IPS DF 4.7 (cell line): ENCODE measurements at regions not wholly inside any gene's neighbourhood (a gene's known extent, or its start where the extent isn't known, plus 50 kb on each side); places are given as distances from the start of the nearest gene placed in this dataset.
"Not testable (repeated sequence)": the region's sequence is repeated elsewhere in the genome, so short reads cannot be mapped to it uniquely, and the experiment has no call there.

Experiments used
- DNase-seq: peaks from one replicate; pipeline ENCODE4 v3.0.0-alpha.2; 2013; ENCODE audit warnings: low spot score; ENCODE audit errors: extremely low read depth

DNA sequence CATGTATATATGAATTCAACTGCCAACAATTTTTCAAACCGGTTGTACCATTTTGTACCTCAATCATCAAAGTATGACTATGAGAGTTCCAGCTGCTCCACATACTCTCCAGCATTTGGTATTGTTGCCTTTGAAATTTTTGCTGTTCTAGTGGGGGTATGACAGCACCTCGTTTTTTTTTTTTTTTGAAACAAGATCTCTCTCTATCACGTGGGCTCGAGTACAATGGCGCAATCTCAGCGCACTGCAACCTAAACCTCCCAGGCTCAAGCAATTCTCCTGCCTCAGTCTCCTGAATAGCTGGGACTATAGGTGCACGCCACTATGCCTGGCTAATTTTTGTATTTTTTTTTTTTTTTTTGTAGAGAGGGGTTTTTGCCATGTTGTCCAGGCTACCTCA, 144.7 kb upstream of the JARID2 start:
- DNase-seq, result no peak

DNA sequence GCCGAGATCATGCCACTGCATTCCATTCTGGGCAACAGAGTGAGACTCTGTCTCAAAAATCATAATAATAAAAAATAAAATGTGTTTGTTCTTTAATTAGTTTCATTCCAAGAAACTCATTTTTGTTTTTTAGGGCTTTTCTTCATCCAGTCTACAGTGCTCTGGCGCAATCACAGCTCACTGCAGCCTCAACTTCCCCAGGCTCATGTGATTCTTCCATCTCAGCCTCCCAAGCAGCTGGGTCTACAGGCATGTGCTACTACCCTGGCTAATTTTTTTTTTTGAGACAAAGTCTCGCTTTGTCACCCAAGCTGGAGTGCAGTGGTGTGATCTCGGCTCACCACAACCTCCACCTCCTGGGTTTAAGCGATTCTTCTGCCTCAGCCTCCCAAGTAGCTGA, 143.6 kb upstream of the JARID2 start:
- DNase-seq, result no peak

DNA sequence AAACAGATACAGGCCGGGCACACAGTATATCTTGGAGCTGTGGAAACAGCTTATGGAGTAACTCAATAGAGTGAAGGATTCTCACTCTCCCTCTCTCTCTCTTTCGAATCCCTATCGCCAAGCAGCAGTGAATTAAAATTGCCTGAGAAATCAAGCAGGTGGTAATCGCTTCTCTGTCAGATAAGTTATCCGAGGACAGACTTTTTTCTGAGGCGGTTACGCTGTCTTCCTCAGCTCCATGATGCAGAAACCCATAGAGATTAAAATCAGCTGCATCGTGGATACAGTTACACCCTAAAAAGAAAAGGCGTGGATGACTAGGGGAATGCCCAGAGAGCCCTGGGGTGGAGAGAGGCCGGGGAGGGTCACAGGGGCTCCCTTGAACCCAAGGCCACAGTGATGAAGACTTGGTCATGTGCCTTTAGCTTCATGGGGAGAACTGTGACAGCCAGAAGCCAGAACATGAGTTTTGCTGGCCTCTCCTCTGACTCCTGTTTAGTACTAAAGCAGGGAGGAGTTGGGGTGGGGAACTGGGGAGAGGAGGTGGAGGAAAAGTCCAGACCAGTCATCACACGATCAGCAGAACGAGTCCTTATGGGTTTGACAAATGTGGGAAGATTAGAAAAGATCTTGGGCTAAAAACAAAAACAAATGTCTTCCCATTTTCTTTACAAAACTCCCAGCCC, 138.8 kb upstream of the JARID2 start:
- no peak for DNase-seq

DNA sequence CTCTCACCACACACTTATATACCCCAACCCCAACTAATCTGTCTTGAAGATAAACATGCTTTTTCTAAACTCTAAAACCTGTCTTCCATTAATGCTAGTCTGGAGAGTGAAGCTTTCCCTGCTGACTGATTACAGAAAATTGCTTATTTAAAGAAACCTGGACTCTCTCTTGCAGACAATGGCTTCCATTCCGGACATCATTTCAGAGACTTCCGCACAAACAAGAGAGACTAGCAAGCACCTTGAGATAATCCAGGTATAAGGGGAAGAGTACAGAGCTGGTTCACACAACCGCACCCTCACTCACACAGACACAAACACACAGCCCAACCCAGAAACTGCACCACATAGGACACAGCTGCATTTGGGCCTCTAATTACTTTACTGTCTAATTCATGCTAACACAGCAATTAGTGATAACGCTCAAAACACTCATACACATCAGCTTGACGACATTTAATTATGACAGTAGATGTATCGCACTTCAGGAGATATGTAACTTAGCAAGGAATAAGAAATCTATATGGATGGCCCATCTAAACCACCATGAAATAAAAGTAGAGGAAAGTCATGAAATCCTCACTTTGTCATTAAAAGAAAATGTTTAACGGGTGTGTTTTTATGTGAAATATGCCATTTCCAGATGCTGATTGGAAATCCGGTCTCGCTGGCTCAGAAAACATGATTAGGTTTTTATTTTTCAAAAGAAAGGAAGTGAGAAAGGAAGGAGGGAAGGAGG, 138.1 kb upstream of the JARID2 start:
- no peak for DNase-seq

DNA sequence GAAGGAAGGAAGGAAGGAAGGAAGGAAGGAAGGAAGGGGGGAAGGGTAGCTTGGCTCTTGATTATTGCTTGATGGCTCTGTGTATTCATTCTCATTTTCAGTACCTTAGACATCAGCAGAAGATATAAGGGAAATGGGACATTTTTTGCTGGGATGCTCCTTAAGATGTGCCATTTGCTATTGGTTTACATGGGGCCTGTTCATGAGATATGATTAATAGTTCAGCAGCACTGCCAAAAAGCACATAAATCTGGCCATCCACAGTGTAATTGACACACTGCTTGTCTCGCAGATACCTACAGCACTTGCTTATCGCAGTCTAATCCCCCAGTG, 137.5 kb upstream of the JARID2 start:
- DNase-seq, result no peak

DNA sequence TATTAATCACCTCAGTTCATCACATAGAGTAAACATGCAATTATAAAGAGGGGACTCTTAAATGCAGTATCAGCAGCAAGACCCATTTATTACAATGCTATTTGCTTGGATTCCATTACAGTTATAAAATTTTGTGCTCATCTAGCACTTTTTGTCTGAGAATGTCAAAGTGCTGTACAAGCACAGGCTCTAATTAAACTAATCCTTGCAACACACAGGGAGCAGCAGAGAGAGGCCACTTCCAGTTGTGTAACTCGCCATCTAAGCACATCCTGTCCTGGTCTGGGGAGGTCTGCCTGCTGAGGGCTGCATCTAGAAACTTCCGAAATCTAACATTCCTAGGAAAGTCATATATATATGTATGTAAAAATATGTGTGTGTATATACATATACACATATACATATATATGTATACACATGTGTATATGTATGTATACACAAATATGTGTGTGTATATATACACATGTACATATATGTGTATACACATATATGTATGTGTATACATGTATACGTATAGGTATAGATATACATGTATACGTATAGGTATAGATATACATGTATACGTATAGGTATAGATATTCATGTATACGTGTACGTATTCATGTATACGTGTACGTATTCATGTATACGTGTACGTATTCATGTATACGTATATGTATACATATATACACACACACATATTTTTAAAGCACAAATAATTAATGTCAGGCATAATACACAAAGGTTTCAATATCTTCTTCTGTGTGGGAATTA, 136.4 kb upstream of the JARID2 start:
- DNase-seq, result no peak

DNA sequence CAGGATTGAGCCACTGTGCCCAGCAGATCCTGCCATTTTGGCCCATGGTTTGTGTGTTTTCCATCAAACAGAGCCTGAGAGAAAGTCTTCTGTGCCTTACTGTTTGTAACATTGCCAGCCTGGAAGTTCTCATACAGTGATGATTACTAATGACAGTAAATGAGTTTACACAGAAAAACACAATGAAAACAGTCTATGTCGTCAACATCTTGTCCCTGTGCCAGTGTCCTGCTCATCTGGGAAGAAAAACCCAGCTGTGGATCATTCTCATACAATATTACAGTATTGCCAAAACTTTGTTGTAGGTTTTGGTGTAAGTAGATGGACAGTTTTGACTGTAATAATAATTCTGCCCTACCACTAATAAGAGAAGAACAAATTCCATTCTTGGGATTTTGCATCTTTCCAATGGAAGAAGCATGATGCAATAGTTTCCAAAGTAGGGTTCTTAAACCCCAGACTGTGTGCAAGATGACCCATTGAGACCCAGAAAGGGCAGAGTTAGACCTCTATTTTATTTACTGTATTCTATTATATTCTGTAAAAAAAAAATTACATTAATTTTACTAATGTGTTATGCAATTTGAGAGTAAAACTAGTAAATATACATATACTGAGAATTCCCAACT, 135.0 kb upstream of the JARID2 start:
- DNase-seq, result no peak

DNA sequence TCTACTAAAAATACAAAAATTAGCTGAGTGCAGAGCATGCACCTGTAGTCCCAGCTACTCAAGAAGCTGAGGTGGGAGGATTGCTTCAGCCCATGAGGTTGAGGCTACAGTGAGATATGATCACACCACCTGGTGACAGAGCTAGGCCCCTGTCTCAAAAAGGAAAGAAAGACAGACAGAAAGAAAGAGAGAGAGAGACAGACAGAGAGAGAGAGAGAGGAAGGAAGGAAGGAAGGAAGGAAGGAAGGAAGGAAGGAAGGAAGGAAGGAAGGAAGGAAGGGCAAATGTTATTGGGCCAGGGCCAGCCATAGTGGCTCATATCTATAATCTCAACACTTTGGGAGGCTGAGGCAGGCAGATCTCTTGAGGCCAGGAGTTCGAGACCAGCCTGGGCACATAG, 134.3 kb upstream of the JARID2 start:
- not testable (repeated sequence) for DNase-seq

DNA sequence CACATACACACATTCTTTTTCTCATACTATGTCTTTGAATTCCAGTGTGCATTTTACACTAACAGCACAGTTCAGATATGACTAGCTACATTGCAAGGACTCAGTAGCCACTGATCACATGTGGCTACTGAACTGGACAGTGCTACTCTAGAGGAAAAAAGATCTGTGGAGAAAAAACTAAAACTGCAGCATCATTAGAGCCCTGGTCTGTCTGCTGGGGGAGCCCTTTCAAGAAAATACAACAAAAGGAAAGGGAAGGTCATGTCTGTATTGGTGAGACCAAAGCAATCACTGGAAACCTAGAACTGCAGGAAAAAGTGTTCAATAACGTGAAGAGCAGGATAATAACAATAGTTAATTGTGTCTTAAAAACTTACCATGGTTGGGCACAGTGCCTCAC, 132.3 kb upstream of the JARID2 start:
- DNase-seq, result no peak

DNA sequence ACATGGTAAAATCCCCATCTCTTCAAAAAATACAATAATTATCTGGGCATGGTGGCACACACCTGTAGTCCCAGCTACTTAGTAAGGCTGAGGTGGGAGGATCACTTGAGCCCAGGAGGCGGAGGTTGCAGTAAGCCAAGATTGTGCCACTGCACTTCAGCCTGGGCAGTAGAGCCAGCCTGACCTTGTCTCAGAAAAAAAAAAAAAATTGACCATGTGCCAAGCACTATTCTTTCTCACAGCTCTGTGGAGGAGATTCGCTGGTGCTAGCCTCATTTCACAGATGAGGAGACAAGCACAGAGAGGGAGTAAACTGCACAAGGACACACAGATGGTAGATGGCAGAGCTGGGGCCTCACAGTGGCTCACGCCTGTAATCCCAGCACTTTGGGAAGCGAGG, 131.8 kb upstream of the JARID2 start:
- DNase-seq, result no peak

DNA sequence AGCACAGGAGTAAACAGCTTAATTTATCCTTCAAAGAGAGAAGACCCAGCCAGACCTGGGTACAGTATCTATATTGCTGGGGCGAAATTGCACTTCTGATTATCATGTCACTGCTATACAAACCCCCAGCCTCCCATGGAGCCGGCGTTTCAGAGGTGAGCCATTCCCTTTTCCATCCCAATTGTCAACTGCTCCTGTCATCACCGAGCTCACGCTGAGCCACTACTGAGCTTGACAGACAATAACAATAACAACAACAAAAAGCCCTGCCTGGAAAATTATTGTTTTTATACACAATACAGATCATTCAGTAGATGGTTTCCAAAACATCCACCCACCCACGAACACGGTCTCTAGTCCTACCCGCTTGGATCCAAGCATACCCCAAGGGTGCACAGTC, 129.0 kb upstream of the JARID2 start:
- no peak for DNase-seq

DNA sequence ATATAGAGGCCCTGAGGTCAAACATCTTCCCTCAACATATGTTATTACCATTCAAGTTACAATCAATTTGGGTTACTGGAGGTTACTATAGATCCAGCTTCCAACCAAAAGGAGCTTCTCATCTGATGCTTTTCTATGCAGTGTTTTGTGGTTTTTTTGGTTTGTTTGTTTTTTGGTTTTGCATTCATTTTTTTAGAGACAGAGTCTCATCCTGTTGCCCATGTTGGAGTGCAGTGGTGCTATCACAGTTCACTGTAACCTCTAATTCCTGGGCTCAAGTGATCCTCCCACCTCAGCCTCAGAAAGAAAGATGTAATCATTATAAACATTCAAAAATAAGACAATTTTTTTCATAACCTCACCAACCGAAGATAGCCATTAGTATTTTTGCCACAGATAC, 124.4 kb upstream of the JARID2 start:
- no peak for DNase-seq

DNA sequence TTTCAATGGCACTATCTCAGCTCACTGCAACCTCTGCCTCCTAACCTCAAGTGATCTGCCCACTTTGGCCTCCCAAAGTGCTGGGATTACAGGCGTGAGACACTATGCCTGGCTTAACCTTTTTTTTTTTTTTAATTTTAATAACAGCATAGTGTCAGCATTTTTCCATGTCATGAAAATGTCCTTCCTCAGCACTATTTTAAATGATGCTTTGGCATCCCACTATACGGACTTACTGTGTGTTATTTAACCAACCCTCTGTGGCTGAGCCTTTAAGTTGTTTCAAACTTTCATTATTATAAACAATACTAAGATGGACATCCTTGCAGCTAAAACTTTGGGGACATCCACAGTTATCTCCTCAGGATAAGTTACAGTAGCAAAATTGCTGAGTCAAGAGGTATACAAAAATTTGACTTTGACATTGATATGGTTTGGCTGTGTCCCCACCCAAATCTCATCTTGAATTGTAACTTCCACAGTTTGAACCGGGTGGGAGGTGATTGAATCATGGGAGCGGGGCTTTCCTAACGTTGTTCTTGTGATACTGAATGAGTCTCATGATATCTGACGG, 123.8 kb upstream of the JARID2 start:
- no peak for DNase-seq

DNA sequence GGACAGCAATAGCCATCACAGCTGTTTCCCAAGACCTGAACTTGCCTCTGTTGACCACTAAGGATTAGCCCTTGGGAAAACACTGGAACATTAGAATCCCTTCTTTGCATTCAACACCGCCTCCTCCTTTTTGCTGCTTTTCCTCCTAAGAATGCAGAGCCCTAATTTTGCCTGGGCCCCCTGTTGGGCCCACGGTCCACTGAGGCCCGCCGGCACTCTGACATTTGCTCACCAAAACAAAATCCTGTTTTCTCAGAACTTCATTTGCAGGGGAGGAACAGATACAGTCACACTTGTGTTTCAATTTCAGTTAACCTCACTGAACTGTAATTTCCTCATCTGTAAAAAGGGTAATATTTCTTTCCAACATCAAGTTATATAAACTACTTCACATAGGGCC, 116.0 kb upstream of the JARID2 start:
- no peak for DNase-seq

DNA sequence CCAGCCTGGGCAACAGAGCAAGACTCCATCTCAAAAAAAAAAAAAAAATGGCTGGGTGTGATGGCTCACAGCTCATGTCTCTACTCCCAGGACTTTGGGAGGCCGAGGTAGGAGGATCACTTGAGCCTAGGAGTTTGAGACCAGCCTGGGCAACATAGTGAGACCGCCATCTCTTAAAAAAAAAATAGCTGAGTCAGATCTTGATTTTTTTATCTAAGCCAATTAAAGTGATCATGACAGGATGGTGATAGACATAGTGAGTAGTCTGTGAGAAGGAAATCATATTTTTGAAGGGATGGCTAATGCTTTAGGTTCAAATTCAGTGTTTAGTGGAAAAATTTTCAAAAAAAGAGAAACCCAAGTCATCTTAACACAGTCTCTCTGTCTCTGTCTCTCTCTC, 114.6 kb upstream of the JARID2 start:
- DNase-seq, result no peak

DNA sequence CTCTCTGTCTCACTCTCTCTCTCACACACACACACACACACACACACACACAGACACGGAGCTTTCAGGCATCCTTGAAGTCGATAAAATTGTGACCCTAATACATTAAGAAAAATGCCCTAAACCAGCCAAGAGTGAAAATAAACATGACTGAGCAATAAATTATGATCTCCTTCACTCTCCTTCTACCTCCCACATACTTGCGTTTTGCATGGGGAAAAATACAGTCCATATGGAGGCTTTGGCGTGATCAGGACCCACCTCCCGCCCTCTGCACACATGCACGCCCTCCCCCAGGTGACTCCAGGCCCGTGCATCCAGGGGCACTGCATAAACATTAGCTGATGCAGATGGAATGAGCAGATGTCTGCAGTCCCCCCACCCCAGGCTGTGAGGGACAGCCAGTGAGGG, 114.2 kb upstream of the JARID2 start:
- DNase-seq, result no peak

DNA sequence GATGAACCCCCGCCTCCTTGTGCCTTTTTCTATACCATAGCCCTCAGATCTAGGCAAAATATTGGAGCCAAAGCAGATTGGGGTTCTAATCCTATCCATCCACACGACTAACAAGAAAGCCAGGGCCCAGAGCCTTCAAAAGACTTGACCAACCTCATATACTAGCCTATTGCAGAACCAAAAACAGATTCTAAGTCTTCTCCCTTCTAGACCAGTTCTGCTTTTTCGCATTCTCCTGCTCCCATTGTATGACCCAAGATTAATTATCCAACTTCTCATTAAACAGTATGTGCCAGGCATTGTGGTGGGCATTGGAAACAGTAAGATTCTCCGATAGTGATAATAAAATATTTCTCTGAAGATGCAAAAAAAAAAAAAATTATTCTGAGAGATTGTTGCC, 113.7 kb upstream of the JARID2 start:
- no peak for DNase-seq

DNA sequence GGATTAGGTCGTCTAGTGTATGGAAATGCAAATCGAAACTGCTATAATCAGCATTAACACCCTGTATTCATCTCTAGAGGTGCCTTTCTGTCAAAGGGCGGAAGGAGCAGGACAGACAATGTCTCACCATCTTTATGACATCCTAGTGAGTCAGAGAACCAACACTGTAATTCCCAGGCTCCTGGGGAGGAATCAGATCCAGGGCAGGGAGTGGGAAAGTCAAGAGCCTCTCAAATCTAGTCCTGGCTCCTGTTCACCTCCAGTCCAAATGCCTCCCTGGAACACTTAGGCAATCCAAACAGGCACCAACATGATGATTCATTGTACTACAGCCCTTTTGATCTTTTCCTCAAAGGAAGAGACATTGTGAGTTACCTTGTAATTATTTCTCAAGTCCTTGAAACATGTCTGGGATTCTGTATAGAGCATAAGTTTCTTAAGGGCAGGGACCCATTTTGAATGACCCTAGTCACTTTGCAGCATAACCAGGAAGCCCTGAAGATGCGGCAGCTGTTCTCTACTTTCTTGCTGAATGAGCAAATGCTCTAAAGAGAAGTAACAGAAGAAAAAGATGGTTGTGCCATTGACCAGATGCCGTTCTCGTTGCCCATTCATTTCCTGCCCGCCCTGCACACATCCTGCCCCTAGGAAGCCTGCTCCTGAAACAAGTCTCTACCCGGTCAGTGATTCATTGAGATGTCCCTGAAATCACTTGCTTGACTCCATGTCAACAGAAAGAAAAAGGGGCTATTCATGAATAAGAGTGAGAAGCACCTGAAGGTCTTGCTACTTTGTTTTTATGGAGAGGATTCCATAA, 112.8 kb upstream of the JARID2 start:
- DNase-seq, result no peak

DNA sequence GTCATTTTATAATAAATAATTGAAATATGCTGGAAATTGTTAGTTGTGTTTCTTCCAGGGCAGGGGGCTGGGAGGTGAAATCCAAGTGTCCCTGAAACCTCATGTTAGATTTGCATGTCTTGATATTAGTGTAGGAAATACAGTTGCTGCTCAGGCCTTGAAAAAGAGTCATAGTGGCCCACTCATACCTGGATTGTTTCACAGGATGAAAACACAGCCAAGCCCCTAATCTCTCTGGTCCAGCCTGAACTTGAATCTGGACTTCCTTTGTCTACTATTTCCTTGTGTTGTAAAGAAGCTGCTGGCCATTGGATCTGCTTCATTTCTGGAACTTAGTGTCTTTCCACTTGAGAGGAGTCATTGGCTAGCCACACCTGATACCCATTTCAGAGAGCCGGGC, 108.8 kb upstream of the JARID2 start:
- DNase-seq, result no peak

DNA sequence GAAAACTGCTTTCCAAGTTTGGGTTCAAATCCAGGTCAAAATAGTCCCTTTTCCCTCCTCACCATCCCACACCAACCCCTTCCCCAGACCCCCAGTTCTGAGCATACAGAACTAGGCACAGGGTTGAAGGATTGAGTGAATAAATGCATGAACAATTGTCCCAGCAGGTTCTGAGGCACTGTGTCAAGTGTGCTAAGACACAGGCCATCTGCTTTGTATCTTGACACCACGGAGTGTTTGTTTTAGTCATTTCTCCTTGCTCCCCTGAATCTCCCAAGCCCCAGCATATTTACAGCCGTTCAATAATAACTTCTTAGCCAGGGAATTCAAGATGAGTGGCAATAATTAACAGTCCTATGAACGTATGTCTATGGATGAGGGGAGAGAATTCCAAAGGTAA, 102.8 kb upstream of the JARID2 start:
- DNase-seq, result no peak

DNA sequence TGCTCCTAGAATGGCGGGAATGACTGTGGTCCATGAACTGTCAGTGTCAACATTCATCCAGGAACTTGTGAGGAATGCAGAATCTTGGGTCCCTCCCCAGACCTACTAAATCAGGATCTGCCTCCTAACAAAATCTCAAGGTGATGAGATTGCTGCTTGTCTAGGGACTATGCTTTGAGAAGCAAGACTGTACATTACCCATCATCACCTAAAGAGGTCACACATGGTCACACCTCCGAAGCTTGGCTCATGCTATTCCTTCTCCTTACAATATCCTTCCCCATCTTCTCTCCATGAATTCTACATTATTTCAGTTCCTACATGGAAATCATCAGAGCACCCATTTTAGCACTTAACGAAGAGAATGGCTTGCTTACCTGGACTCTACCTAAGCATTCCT, 102.3 kb upstream of the JARID2 start:
- DNase-seq, result no peak
